Neural crest cell (in vitro differentiated cells): ENCODE measurements at regions not wholly inside any gene's neighbourhood (a gene's known extent, or its start where the extent isn't known, plus 50 kb on each side); places are given as distances from the start of the nearest gene placed in this dataset.

Source experiments
- DNase-seq: peaks from one replicate; pipeline ENCODE4 v3.0.0; 2021; ENCODE audit warnings: low read depth, mixed read lengths, low spot score
- H3K27ac Mint-ChIP-seq: one replicate; pipeline ENCODE4 v1.8.0; 2021; ENCODE audit warnings: mild to moderate bottlenecking, mixed read lengths; ENCODE audit not compliant: unreplicated experiment
- H3K27me3 Mint-ChIP-seq: 2 replicates; pipeline ENCODE4 v1.8.0; 2021; ENCODE audit warnings: low read depth, mild to moderate bottlenecking, mixed read lengths
- H3K36me3 Mint-ChIP-seq: 2 replicates; pipeline ENCODE4 v1.8.0; 2021; ENCODE audit warnings: low read depth, mild to moderate bottlenecking, mixed read lengths
- H3K4me1 Mint-ChIP-seq: 2 replicates; pipeline ENCODE4 v1.8.0; 2021; ENCODE audit warnings: mixed read lengths
- H3K4me3 Mint-ChIP-seq: one replicate; pipeline ENCODE4 v1.8.0; 2021; ENCODE audit warnings: mild to moderate bottlenecking, mixed read lengths
- H3K9me3 Mint-ChIP-seq: 2 replicates; pipeline ENCODE4 v1.8.0; 2021; ENCODE audit warnings: mixed read lengths
- CTCF ChIP-seq: fragments of 200-600 bp; sonication (generic); conservative IDR thresholded peaks from 2 replicates; pipeline ENCODE4 v1.5.0; 2021; ENCODE audit warnings: antibody characterized with exemption, mild to moderate bottlenecking

- no peaks in the 10 kb centered on the region for H3K4me1 Mint-ChIP-seq
- TF ChIP-seq CTCF = no peak
- DNase-seq = no peak
- no peak overlapping the region for H3K27ac Mint-ChIP-seq
- H3K36me3 Mint-ChIP-seq = no peaks in the 10 kb centered on the region
- H3K4me3 Mint-ChIP-seq = no peak overlapping the region
- no peaks in the 10 kb centered on the region for H3K27me3 Mint-ChIP-seq
- H3K9me3 Mint-ChIP-seq = peaks cover 6% of the 10 kb centered on the region
These were observed 284.5 kb upstream of the KLF6 start for GRCh38 chr10:4069491-4069890.

- no peaks in the 10 kb centered on the region for H3K36me3 Mint-ChIP-seq
- no peak overlapping the region for H3K27ac Mint-ChIP-seq
- H3K4me1 Mint-ChIP-seq = no peaks in the 10 kb centered on the region
- H3K27me3 Mint-ChIP-seq = no peaks in the 10 kb centered on the region
- peaks cover 6% of the 10 kb centered on the region for H3K9me3 Mint-ChIP-seq
- no peak for DNase-seq
- no peak overlapping the region for H3K4me3 Mint-ChIP-seq
- TF ChIP-seq CTCF = no peak
These were observed 283.6 kb upstream of the KLF6 start for GRCh38 chr10:4068629-4069028.

- Mint-ChIP-seq H3K27me3 (no peaks in the 10 kb centered on the region), H3K9me3 (peaks cover 3% of the 10 kb centered on the region), H3K4me1 (no peaks in the 10 kb centered on the region), H3K4me3 (no peak overlapping the region), H3K36me3 (no peaks in the 10 kb centered on the region), H3K27ac (no peak overlapping the region)
- DNase-seq = no peak
- TF ChIP-seq CTCF = no peak
These were observed 283.0 kb upstream of the KLF6 start for GRCh38 chr10:4067931-4068561.

GRCh38 chr10:4067531-4067930, 282.5 kb upstream of the KLF6 start:
- no peak for DNase-seq
- Mint-ChIP-seq H3K36me3 (no peaks in the 10 kb centered on the region), H3K27me3 (no peaks in the 10 kb centered on the region), H3K27ac (no peak overlapping the region), H3K9me3 (no peaks in the 10 kb centered on the region), H3K4me3 (no peak overlapping the region), H3K4me1 (no peaks in the 10 kb centered on the region)
- TF ChIP-seq CTCF = no peak

GRCh38 chr10:4066581-4067390, 281.8 kb upstream of the KLF6 start:
- Mint-ChIP-seq H3K36me3 (no peaks in the 10 kb centered on the region), H3K27me3 (no peaks in the 10 kb centered on the region), H3K27ac (no peak overlapping the region), H3K4me1 (no peaks in the 10 kb centered on the region), H3K4me3 (no peak overlapping the region), H3K9me3 (no peaks in the 10 kb centered on the region)
- DNase-seq = no peak
- no peak for TF ChIP-seq CTCF
